Fibroblast of the aortic adventitia (primary cell): ENCODE measurements at regions not wholly inside any gene's neighbourhood (a gene's known extent, or its start where the extent isn't known, plus 50 kb on each side); places are given as distances from the start of the nearest gene placed in this dataset.

ENCODE experiments used
- DNase-seq: peaks from one replicate; pipeline ENCODE4 v3.0.0-alpha.2; 2010; ENCODE audit warnings: low read depth
- H3K4me3 ChIP-seq: 2 replicates; pipeline ENCODE4 v1.5.1; 2011; ENCODE audit warnings: low read depth, mild to moderate bottlenecking, control low read depth, low read length, moderate library complexity
- TF ChIP-seq, protein P1 (sequence below): IDR thresholded peaks from 2 replicates; pipeline ENCODE4 v1.5.1; 2011; ENCODE audit warnings: mild to moderate bottlenecking, low read length, control low read depth, inconsistent platforms; ENCODE audit not compliant: insufficient read depth

DNA sequence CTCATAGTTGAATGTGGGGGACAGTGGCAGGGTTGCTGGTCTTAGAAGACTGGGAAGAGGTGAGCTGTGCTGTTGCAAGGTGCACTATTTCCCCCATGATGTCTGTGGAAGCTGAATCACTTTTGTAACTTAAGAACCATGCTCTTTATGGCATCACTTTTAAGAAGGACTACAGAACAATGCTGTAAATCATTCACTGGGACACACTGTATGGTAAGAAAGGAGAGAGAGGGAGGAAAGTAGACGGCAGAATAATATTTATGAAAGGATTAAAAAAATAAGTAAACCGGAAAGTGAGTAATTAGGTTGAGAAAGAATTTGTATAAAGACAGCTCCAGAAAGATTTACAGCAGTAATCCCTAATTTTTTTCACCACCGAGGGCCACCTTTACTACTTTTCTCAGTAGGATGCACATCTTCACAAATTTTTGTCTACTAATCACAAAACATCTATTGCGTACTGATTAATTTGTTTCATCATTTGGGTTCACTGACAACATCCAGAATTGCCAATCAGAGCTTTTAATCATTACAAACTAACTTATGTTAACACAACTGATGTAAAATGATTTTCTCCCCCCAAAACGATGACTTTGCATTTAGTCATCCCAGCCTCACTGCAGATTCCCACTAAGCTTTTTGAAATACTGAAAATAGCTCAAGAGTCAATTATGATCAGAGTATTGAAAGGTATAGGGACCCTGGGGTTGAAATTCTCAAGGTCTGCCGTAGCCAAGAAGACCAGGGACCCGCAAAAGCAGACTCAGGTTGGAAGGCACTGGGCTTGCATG is 560.7 kb upstream of the NOX3 start:
- no peak for DNase-seq
- TF ChIP-seq, protein P1, sequence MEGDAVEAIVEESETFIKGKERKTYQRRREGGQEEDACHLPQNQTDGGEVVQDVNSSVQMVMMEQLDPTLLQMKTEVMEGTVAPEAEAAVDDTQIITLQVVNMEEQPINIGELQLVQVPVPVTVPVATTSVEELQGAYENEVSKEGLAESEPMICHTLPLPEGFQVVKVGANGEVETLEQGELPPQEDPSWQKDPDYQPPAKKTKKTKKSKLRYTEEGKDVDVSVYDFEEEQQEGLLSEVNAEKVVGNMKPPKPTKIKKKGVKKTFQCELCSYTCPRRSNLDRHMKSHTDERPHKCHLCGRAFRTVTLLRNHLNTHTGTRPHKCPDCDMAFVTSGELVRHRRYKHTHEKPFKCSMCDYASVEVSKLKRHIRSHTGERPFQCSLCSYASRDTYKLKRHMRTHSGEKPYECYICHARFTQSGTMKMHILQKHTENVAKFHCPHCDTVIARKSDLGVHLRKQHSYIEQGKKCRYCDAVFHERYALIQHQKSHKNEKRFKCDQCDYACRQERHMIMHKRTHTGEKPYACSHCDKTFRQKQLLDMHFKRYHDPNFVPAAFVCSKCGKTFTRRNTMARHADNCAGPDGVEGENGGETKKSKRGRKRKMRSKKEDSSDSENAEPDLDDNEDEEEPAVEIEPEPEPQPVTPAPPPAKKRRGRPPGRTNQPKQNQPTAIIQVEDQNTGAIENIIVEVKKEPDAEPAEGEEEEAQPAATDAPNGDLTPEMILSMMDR = no peak
- no peak overlapping the region for H3K4me3 ChIP-seq

DNA sequence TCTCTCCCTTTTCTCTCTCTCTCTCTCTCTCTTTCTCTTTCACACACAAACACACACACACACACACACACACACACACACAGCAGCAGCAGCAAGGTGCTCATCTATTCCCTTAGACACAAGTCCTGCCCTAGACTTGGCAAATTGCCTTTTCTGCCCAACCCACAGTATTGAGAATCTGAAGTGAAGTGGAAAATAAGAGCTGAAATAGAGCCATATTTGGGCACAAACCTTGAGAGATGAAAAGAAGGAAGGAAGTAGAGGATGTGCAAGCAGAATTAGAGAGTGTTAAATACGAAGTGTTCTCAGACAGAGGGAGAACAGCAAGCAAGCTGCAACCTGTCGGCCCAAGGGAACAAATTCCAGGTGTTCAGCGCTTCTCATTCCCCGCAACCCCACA is 557.5 kb upstream of the NOX3 start:
- no peak overlapping the region for H3K4me3 ChIP-seq
- TF ChIP-seq, protein P1 = no peak
- DNase-seq = no peak

DNA sequence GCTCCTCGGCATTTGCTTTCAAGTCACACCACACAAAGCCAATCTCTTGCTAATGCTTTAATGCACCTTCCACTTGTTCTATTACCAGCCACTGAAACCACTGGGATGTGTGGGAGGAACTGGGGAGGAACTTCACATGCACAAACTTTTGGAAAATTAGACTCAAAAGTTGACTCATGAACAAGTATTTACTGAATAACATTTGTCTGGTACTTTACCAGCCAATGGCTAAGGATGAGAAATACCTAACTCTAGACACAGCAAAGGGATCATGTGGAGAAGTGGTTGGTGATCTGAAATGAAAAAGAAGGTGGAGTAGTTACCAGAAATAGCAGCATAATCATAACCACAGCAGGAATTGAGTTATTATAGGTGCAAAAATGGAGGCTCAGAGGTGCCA is 554.0 kb upstream of the NOX3 start:
- DNase-seq = no peak
- H3K4me3 ChIP-seq = no peak overlapping the region
- TF ChIP-seq, protein P1 = no peak

DNA sequence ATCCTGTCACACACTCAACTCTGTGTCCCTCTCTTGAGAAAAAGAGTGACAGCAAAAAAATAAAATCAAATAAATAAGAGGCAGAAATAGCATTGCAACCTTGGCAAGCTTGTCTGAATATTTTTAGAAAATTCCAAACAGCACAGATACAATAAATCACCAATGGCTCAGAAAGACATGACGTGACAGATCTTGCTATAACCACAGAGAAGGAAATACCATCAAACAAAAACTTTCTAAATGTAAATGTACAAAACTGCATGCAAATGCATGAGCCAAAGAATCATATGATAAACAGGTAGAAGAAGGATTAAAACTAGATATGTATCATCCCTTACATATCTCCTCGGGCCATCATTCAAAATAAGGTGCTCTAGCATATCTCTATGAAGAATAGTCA is 549.2 kb upstream of the NOX3 start:
- DNase-seq = no peak
- TF ChIP-seq, protein P1 = no peak
- no peak overlapping the region for H3K4me3 ChIP-seq

DNA sequence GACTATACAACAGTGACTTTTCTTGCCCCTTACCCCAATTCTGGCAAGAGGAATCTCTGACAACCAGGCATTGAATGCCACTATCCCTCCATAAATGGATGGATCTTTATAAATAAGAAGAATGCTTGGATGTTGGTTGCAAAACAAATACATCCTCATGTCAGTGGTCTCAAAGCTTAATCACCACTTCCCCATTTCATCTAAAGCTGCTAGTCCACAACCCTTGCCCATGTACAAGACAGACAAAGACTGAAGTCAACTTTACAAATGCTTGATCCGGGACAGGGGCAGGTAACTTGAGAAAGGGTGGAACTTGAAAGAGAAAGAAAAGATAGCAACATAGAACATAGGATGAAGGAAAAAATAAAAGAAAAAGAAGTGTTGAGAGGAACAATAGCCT is 540.5 kb upstream of the NOX3 start:
- TF ChIP-seq, protein P1 = no peak
- no peak for DNase-seq
- H3K4me3 ChIP-seq = no peak overlapping the region

DNA sequence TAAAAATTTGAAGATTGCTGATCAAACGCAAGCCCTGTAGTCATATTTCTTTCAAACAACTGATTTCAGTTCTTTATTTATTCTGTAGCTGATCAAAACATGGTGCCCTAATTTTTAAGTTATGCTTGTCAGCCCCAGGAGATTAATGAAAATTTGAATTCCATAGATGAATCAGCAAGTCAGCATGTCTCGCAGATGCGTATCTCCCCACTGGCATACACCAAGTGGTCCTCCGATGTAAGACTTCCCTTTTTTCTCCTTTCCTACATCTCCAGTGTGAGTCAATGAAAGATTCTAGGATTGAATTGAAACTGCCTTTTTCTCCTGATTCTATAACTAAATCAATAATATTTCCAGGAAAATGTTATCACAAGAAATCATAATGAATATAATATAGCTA is 539.6 kb upstream of the NOX3 start:
- TF ChIP-seq, protein P1 = no peak
- no peak overlapping the region for H3K4me3 ChIP-seq
- DNase-seq = no peak

DNA sequence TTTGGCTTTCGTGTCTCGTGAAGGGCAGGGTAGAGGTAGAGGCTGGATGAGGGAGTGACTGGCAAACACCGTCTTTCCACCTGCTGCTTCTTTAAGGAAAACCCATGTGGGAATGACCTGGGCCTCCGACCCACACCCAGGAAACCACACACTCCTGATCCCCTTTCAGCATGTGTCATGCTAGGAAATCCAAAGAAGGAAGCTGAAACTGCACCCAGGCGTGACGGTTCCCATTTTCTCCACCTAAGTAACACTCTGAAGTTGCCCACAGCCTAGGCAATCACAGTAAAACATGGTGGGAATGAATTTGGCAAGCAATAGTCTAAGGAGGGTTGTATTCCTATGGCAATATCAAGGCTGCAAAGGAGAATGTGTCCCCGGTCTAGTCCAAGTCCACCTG is 538.4 kb upstream of the NOX3 start:
- H3K4me3 ChIP-seq = no peak overlapping the region
- DNase-seq = no peak
- TF ChIP-seq, protein P1 = no peak
